ENCODE measurements at regions not wholly inside any gene's neighbourhood (a gene's known extent, or its start where the extent isn't known, plus 50 kb on each side); places are given as distances from the start of the nearest gene placed in this dataset.

DNA sequence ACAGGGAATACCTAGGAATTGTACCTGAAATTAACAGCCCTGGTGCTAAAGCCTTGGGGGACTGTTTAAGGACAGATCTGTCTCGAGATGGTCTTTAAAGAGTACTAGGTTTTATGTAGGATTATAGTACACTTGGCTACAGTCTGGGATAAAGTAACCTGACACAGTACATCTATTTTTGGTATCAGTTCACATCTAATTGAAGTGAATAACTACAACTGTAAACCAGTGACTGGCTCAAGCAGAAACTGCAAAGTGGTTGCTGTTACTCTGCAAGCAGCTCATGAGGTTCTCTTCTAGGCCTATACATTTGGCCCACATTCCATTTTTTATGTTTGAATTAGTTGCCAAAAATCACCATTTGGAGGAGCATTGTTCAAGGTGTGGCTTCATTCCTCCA, 320.8 kb upstream of the USP25 start:
- TF ChIP-seq CTCF (IDR thresholded peaks at IDR 0.05) (no peak), POLR2AphosphoS5 (IDR thresholded peaks at IDR 0.05; ENCODE audit: insufficient read depth in 1 of 2, low read depth in 1 of 2) (no peak), POLR2A (IDR thresholded peaks at IDR 0.05) (no peak)
- no peaks in the 10 kb centered on the region for H3K9me3 ChIP-seq
- no peaks in the 10 kb centered on the region for H3K4me1 ChIP-seq
- no peak overlapping the region for H3K4me3 ChIP-seq
- intact Hi-C loops (cut with DNase I), result no loop called here
- no peak for DNase-seq (ENCODE audit: extremely low spot score in 2 of 2)
- no peaks in the 10 kb centered on the region for H3K36me3 ChIP-seq
- no peaks in the 10 kb centered on the region for H3K27me3 ChIP-seq
- H3K27ac ChIP-seq, result no peak overlapping the region

DNA sequence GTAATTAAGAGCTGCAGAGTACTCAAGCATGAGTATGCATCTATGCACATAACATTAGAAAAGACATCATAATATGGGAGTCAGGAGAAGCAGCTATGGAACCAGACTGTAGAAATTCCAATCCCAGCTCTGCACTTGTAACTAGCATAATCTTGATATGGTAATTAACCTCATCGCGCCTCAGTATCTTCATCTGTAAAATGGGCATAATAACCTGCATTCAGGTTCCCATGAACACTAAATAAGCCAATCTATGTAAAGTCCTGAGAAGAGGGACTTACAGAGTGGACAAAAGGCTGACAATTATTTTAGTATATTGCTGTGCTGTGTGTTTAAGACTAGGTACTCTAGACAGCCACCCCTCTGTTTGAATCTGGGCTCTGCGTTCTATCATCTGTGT, 318.9 kb upstream of the USP25 start:
- no peaks in the 10 kb centered on the region for H3K4me1 ChIP-seq
- no peak for DNase-seq (ENCODE audit: extremely low spot score in 2 of 2)
- intact Hi-C loops (cut with DNase I), result no loop called here
- no peak overlapping the region for H3K27ac ChIP-seq
- TF ChIP-seq POLR2AphosphoS5 (IDR thresholded peaks at IDR 0.05; ENCODE audit: insufficient read depth in 1 of 2, low read depth in 1 of 2) (no peak), CTCF (IDR thresholded peaks at IDR 0.05) (no peak), POLR2A (IDR thresholded peaks at IDR 0.05) (no peak)
- H3K27me3 ChIP-seq, result no peaks in the 10 kb centered on the region
- H3K36me3 ChIP-seq, result no peaks in the 10 kb centered on the region
- H3K9me3 ChIP-seq, result no peaks in the 10 kb centered on the region
- H3K4me3 ChIP-seq, result no peak overlapping the region

GRCh38 chr21:15414057-15414456, 315.7 kb upstream of the USP25 start:
- Histone ChIP-seq H3K4me1 (no peaks in the 10 kb centered on the region), H3K27ac (no peak overlapping the region), H3K9me3 (no peaks in the 10 kb centered on the region), H3K36me3 (no peaks in the 10 kb centered on the region), H3K4me3 (no peak overlapping the region), H3K27me3 (no peaks in the 10 kb centered on the region)
- intact Hi-C loops (cut with DNase I), result no loop called here
- no peak for TF ChIP-seq POLR2A (IDR thresholded peaks at IDR 0.05)
- no peak for TF ChIP-seq POLR2AphosphoS5 (IDR thresholded peaks at IDR 0.05; ENCODE audit: insufficient read depth in 1 of 2, low read depth in 1 of 2)
- TF ChIP-seq CTCF (IDR thresholded peaks at IDR 0.05), result no peak
- no peak for DNase-seq (ENCODE audit: extremely low spot score in 2 of 2)

- no peak overlapping the region for H3K27ac ChIP-seq
- DNase-seq (ENCODE audit: extremely low spot score in 2 of 2), result no peak
- intact Hi-C loops (cut with DNase I), result no loop called here
- H3K36me3 ChIP-seq, result no peaks in the 10 kb centered on the region
- TF ChIP-seq POLR2AphosphoS5 (IDR thresholded peaks at IDR 0.05; ENCODE audit: insufficient read depth in 1 of 2, low read depth in 1 of 2), result no peak
- TF ChIP-seq POLR2A (IDR thresholded peaks at IDR 0.05), result no peak
- TF ChIP-seq CTCF (IDR thresholded peaks at IDR 0.05), result no peak
- no peaks in the 10 kb centered on the region for H3K9me3 ChIP-seq
- H3K4me3 ChIP-seq, result no peak overlapping the region
- no peaks in the 10 kb centered on the region for H3K4me1 ChIP-seq
- no peaks in the 10 kb centered on the region for H3K27me3 ChIP-seq
These were observed 314.1 kb upstream of the USP25 start for GRCh38 chr21:15415541-15416261.

GRCh38 chr21:15421441-15421881, 308.3 kb upstream of the USP25 start:
- intact Hi-C loops (cut with DNase I), result no loop called here

More at GRCh38 chr21:15421441-15421881, 308.3 kb upstream of the USP25 start:
- Histone ChIP-seq H3K4me1 (no peaks in the 10 kb centered on the region), H3K36me3 (no peaks in the 10 kb centered on the region), H3K27ac (no peak overlapping the region), H3K9me3 (no peaks in the 10 kb centered on the region), H3K4me3 (no peak overlapping the region), H3K27me3 (no peaks in the 10 kb centered on the region)
- TF ChIP-seq POLR2A (IDR thresholded peaks at IDR 0.05), result no peak
- no peak for TF ChIP-seq POLR2AphosphoS5 (IDR thresholded peaks at IDR 0.05; ENCODE audit: insufficient read depth in 1 of 2, low read depth in 1 of 2)
- TF ChIP-seq CTCF (IDR thresholded peaks at IDR 0.05), result no peak
- DNase-seq (ENCODE audit: extremely low spot score in 2 of 2), result no peak

All from vagina (tissue), 2 donors.